HepG2 (cell line): ENCODE measurements at regions not wholly inside any gene's neighbourhood (a gene's known extent, or its start where the extent isn't known, plus 50 kb on each side); places are given as distances from the start of the nearest gene placed in this dataset.

Experiments
- ATAC-seq: fragments of 200-7000 bp; cut with Tn5 transposase; 3 replicates; pipeline ENCODE4 v1.9.1; 2020; ENCODE audit warnings: mild to moderate bottlenecking, moderate library complexity
- BruUV-seq: library from RNA; stranded (reverse); fragments of 400-500 nt; replicated peaks from 2 replicates; lab custom pipeline; 2021; lab: Mats Ljungman, UMichigan
- CTCF ChIA-PET: fragments of 300-600 bp; formaldehyde crosslinking; extraction: SDS; loops from one replicate; lab custom pipeline; 2021; ENCODE audit warnings: low total read pairs, inconsistent platforms, low intra/inter-chr PET ratio; lab: Yijun Ruan, JAX
- POLR2A ChIA-PET: fragments of 350-600 bp; sonication (Branson Sonifier 250); formaldehyde crosslinking; loops from one replicate; lab custom pipeline; 2020; ENCODE audit warnings: antibody characterized with exemption, inconsistent platforms; lab: Yijun Ruan, JAX
- DNase-seq: peaks from one replicate; pipeline ENCODE4 v3.0.0-alpha.2; 2015; ENCODE audit warnings: low spot score
- FAIRE-seq: peaks from 3 replicates; lab custom pipeline; 2011; peaks lifted over from hg19 to GRCh38; lab: Jason Lieb, UNC
- H2AFZ ChIP-seq: one replicate; pipeline ENCODE4 v1.6.1; 2011; ENCODE audit warnings: low read length, inconsistent platforms
- H3K27ac ChIP-seq: fragments of 300-600 bp; 3 replicates; pipeline ENCODE4 v1.8.0; 2011; ENCODE audit warnings: mixed run types, mild to moderate bottlenecking, mixed read lengths, low read length, inconsistent platforms; ENCODE audit not compliant: insufficient read depth; ENCODE audit errors: extremely low read length
- H3K27me3 ChIP-seq, 2 experiments: fragments of 200-600 bp in 1 of 2; 2 replicates in 1 of 2; 3 replicates in 1 of 2; pipeline versions ENCODE4 v1.6.0 to v1.8.0; 2011; ENCODE audit warnings: low read length in 2 of 2, mild to moderate bottlenecking in 2 of 2, moderate library complexity in 2 of 2, inconsistent platforms in 1 of 2; ENCODE audit not compliant: insufficient read depth in 2 of 2, control insufficient read depth in 1 of 2
- H3K36me3 ChIP-seq, 2 experiments: fragments of 200-600 bp in 1 of 2; replicated peaks in 1 of 2; 2 replicates in 1 of 2; 3 replicates in 1 of 2; pipeline versions ENCODE4 v1.5.1 to v1.8.0; 2011; ENCODE audit warnings: low read length in 2 of 2, inconsistent platforms in 1 of 2; ENCODE audit not compliant: insufficient read depth in 2 of 2, control insufficient read depth in 1 of 2
- H3K4me1 ChIP-seq: 2 replicates; pipeline ENCODE4 v1.5.1; 2012; ENCODE audit warnings: low read length, inconsistent platforms; ENCODE audit not compliant: insufficient read depth
- H3K4me2 ChIP-seq: 2 replicates; pipeline ENCODE4 v1.6.0; 2011; ENCODE audit warnings: low read depth, low read length, inconsistent platforms
- H3K4me3 ChIP-seq, 3 experiments: fragments of 200-600 bp in 1 of 3; sonication (generic), shearing (Covaris generic) in 1 of 3; replicated peaks in 1 of 3; 2 replicates each; pipeline ENCODE4 v1.5.1; 2011 to 2016; ENCODE audit warnings: low read length in 3 of 3, inconsistent platforms in 2 of 3, low read depth in 2 of 3, mild to moderate bottlenecking in 2 of 3, control low read depth in 1 of 3, mixed read lengths in 1 of 3; ENCODE audit not compliant: insufficient read depth in 1 of 3
- H3K79me2 ChIP-seq: one replicate; pipeline ENCODE4 v1.6.1; 2011; ENCODE audit warnings: low read length, inconsistent platforms; ENCODE audit not compliant: insufficient read depth
- H3K9ac ChIP-seq: 2 replicates; pipeline ENCODE4 v1.6.0; 2011; ENCODE audit warnings: mild to moderate bottlenecking, low read depth, low read length, inconsistent platforms; ENCODE audit not compliant: insufficient read depth
- H3K9me3 ChIP-seq: 2 replicates; pipeline ENCODE4 v1.5.1; 2012; ENCODE audit warnings: mild to moderate bottlenecking, low read length
- H4K20me1 ChIP-seq: 2 replicates; pipeline ENCODE4 v1.6.0; 2011; ENCODE audit warnings: inconsistent platforms, mild to moderate bottlenecking, low read length, moderate library complexity; ENCODE audit not compliant: insufficient read depth
- CEBPB ChIP-seq: IDR thresholded peaks from 2 replicates; pipeline ENCODE4 v1.6.1; 2011; ENCODE audit warnings: low read depth, low read length, improper control_type of control experiment, borderline replicate concordance
- FOXM1 ChIP-seq: sonication (generic); formaldehyde crosslinking; IDR thresholded peaks from 2 replicates; pipeline ENCODE4 v1.5.0; 2020; ENCODE audit warnings: missing genetic modification reagents
- SMARCC2 ChIP-seq: fragments of 450-650 bp; IDR thresholded peaks from 2 replicates; pipeline ENCODE4 v1.6.1; 2017; ENCODE audit warnings: antibody characterized with exemption, mild to moderate bottlenecking
- WGBS: methylation state at CpG from one replicate; pipeline ENCODE4 v1.1.6; 2017; ENCODE audit warnings: low lambda C conversion rate; 5-methylcytosine and 5-hydroxymethylcytosine counted together
- in situ Hi-C: cut with HindIII; loops from 2 replicates; pipeline ENCODE4 v1.10.0; 2017; ENCODE audit warnings: low pct_unique_long_range_greater_than_20kb; ENCODE audit not compliant: extremely low pct_ligation_motif_present
- intact Hi-C: fragments of 100-400 bp; cut with micrococcal nuclease; formaldehyde crosslinking; loops from one replicate; pipeline ENCODE4 v1.10.0; 2022; ENCODE audit not compliant: unreplicated experiment
- TF ChIP-seq, protein P1 (sequence below), 2 experiments: sonication (generic) in 1 of 2; formaldehyde crosslinking in 1 of 2; IDR thresholded peaks; 2 replicates each; pipeline versions ENCODE4 v1.4.0 to v1.6.1; 2018 to 2020; ENCODE audit warnings: missing genetic modification reagents in 2 of 2, borderline replicate concordance in 1 of 2, low read depth in 1 of 2, mild to moderate bottlenecking in 1 of 2, missing biosample characterization in 1 of 2

DNA sequence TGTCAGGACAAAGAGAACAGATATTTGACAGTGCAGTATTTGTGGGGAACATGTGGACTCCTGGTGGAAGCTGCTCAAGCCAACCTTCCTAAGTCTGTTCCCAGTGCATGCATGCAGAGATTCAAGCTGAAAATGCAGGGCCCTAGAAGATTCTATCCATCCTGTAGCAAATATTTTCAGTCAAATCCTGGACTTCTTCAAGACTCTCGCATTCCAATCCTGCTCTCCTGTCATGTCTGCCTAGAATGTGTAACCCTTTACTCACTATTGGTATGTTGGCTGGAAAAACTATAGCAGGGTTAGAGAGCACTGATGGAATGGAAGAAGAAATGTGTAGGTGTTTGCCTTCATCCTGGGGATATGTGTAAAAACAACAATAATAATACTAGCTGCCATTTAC is 385.6 kb upstream of the PKN2 start (continued):
- TF ChIP-seq CEBPB, result no peak
- TF ChIP-seq, protein P1, sequence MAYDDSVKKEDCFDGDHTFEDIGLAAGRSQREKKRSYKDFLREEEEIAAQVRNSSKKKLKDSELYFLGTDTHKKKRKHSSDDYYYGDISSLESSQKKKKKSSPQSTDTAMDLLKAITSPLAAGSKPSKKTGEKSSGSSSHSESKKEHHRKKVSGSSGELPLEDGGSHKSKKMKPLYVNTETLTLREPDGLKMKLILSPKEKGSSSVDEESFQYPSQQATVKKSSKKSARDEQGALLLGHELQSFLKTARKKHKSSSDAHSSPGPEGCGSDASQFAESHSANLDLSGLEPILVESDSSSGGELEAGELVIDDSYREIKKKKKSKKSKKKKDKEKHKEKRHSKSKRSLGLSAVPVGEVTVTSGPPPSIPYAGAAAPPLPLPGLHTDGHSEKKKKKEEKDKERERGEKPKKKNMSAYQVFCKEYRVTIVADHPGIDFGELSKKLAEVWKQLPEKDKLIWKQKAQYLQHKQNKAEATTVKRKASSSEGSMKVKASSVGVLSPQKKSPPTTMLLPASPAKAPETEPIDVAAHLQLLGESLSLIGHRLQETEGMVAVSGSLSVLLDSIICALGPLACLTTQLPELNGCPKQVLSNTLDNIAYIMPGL (CRISPR knock-in tag; IDR thresholded peaks at IDR 0.05; ENCODE audit: borderline replicate concordance in 1 of 2, low read depth in 1 of 2), result no peak
- TF ChIP-seq SMARCC2, result no peak
- TF ChIP-seq, all 625 proteins: peak for 0

DNA sequence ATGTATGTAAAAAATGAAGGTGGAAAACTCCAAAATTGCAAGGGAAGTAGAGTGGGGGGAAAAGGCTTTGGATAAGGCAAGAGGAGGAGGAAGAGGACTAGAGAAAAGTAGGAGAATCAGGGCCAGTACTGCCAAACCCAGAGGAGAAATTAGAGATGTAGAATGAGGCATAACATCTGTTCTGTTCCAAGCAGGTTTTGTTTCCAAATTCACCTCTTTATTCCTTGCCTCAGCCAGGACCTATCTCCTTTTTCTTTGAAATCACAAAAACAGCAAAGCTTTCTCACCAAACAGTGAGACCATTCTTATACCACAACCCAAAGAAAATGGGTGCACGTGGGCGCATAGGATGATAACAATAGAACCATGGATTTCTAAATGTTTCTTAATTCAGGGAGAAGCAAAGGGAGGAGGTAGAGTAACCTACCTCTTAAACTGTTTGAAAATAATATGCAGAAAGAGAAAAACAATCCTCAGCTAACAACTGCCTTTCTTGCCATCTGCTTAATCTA is 383.3 kb upstream of the PKN2 start:
- intact Hi-C loops, result loop anchor here (1.0 kb wide), 1 partner anchor 10 kb away; no protein-coding TSS in a partner anchor
- Histone ChIP-seq H3K79me2 (no peaks in the 10 kb centered on the region), H4K20me1 (no peaks in the 10 kb centered on the region), H3K9ac (no peak overlapping the region), H3K27me3 (no peaks in the 10 kb centered on the region; a peak in 1 of 5 replicates), H3K36me3 (no peaks in the 10 kb centered on the region)
- WGBS, result 41% methylated on average over 2 of the region's 2 CpGs
- ChIA-PET POLR2A (no interaction called here), CTCF (no interaction called here)
- no peak for FAIRE-seq
- TF ChIP-seq FOXM1 (CRISPR knock-in tag), result no peak
- TF ChIP-seq, all 625 proteins: peak for 0
- no peak for ATAC-seq
- Histone ChIP-seq H3K4me1 (no peaks in the 10 kb centered on the region), H3K9me3 (no peaks in the 10 kb centered on the region), H2AFZ (no peak overlapping the region), H3K27ac (no peak overlapping the region), H3K4me3 (no peak overlapping the region), H3K4me2 (no peak overlapping the region)
- DNase-seq, result no peak
- no TSS peak for BruUV-seq
- in situ Hi-C loops, result loop anchor here (5.0 kb wide), 1 partner anchor 119 kb away; no protein-coding TSS in a partner anchor
